ENCODE measurements at regions not wholly inside any gene's neighbourhood (a gene's known extent, or its start where the extent isn't known, plus 50 kb on each side); places are given as distances from the start of the nearest gene placed in this dataset.

DNA sequence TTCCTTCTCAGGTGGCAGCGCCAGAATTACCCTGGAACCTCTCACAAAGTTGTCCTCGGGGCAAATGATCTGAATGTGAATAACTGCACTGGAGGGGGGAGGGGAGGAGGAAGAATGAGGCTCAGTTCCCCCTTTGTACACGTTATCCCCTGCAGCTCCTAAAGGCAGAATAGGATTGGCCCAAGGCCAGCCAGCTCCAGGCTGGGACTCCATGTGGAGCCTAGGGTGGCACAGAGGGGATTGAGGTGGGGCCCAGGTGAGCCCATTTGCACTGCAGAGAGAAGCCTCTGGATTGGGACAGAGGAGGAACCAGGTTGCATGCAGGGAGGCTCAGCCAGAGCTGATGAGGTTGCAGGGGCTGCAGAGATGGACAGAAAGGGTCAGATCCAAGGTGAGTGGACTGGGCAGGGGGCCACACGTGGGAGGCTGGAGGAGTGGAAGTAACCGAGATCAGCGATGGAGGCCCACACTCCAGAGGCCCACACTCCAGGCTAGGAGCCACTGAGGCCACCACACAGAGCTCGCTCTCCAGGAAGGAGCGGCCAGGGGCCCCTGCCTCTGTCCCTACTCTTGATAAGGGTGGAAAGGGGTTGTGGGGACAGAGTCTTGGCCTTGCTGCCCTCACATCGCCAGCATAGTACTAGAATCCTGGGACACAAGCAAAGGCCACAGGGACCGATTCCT is 78.6 kb downstream of the RBFOX3 start:
- TF ChIP-seq GATA3 (IDR thresholded peaks at IDR 0.05; ENCODE audit: low read depth, low read length) (no peak), GATA2 (IDR thresholded peaks at IDR 0.05; ENCODE audit: low read depth, low read length) (no peak)

DNA sequence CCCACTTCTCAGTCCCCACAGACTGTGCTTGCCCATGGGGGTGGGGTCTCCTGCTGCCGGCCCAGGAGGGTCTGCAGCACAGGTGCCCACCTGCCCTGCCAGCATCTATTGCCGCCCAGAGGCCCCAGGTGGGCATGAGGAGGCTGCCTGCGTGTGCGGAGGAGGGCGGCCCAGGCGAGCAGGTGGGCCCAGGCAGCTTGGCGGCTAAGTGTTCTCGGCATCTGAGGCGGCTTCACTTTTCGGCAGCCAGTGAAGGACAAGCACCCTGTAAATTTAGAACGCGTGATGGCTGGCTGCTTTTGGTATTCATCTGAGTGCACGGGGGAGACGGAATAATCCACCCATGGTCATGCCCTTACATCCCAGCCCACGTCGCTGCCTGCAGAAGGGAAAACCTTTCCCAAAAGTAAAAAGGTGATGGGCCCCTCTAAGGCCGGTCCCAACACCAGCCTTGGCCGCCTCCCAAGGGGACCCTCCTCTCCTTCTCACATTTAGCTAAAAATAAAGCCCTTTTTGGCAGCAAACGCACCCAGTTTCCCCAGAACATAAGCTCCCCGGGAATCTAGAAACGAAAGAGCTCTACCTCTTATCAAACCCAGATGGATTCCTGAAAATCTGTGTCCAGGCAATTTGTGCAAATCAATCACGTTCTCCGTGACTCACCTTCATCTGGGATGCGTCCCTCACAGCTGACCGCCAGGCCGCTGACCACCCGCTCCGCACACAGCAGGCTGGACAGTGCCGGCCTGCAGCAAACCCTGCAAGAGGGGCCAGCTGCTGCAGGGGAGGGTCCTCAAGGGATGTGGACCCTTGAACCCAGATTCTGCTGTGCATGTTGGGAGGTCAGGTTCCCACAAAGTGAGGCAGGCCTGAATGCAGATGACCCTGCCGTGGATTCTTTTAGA is 79.4 kb downstream of the RBFOX3 start:
- TF ChIP-seq GATA3 (IDR thresholded peaks at IDR 0.05; ENCODE audit: low read depth, low read length): no peak

DNA sequence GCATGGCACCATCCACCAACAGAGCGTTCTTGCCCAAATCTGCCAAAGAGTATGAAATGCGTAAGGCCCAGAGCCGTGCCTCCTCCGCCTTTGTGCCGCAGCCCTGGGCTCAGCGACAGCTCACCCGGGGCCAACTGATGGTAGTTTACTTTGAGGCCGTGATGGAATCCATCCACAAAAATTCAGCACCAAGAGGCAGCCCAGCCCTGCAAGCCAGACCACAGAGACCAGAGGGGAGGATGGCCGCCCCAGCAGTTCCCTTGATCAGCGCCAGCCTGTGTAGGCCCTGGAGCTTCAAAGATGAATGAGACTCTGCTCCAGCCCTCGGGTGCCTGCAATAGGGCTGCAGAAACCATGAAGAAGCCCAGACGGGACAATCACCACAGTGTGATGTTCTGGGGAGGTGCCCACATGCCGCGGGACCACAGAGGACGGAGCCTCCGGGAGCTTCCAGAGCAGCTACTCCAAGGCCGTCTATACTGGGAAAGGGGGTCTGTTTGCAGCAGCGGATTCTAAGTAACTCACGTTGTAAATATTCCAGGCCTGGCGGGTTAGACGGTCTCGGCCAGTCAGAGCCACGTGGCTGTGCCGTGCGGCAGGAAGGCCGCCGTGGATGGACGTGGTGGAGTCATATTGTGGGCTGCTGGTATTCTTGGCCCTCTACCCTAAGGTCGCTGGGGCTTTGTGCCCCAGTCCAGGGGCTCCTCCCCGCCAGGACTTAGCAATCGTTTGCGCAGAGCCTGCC is 80.3 kb downstream of the RBFOX3 start:
- TF ChIP-seq GATA2 (IDR thresholded peaks at IDR 0.05; ENCODE audit: low read depth, low read length): no peak
- no peak for TF ChIP-seq GATA3 (IDR thresholded peaks at IDR 0.05; ENCODE audit: low read depth, low read length)

DNA sequence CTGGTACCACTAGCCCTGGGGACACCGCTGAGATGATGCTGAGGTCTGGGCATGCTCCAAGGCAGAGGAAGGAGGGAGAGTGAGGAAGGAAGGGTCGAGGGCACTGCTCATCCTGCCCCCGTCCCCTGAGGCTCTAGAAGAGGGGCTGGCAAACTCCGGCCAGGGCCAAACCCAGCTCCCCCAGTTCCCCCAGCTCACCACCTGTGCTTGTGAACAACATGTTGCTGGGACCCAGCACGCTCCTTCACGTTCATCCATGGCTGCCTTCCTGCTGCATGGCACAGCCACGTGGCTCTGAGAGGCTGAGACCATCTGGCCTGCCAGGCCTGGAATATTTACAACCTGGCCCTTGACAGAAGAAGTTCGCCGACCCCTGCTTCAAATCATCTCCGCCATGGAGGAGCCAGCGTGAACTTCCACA is 81.2 kb downstream of the RBFOX3 start:
- TF ChIP-seq GATA2 (IDR thresholded peaks at IDR 0.05; ENCODE audit: low read depth, low read length) (no peak), GATA3 (IDR thresholded peaks at IDR 0.05; ENCODE audit: low read depth, low read length) (no peak)

DNA sequence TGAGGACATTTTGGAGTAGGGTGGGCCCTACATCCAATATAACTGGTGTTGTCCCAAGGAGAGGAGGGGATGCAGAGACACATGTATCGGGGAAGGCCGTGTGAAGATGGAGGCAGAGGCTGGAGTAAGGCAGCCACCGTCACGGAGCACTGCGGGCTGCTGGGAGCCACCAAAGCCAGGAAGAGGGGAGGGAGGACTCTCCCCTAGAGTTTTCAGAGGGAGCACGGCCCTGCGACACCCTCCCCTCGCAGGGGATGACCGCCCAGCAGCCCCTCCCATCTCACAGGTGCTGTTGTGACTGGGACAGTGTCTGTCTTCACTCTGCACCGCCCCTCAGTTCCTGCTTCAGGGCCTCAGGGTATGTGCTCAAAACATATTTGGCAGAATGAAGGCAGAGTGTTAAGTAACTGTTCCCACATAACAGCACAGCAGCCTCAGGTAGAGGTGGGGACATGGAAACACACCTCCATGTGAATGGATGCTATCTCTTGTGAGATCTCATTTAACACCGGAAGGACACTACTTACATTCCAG is 82.2 kb downstream of the RBFOX3 start:
- TF ChIP-seq GATA2 (IDR thresholded peaks at IDR 0.05; ENCODE audit: low read depth, low read length) (no peak), GATA3 (IDR thresholded peaks at IDR 0.05; ENCODE audit: low read depth, low read length) (no peak)

DNA sequence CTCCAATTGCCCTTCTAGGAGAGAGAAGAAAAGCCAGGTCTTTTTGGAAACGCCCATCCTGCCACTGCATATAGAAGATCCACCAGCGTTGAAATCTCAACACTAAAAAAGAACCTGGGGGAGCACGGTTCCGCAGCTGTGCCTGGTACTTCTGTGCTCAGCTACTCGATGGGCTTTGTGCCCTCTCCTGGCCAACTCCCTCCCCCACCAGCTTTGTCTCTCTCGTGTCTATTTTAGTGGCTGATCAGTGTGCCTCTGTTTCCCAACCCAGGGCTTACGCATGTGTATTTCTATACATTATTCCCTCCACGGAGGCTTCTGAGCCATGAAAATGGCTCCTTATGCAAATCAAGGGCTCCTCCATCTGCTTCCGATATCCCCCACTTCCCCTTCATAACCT is 83.5 kb downstream of the RBFOX3 start:
- TF ChIP-seq GATA2 (IDR thresholded peaks at IDR 0.05; ENCODE audit: low read depth, low read length) (no peak), GATA3 (IDR thresholded peaks at IDR 0.05; ENCODE audit: low read depth, low read length) (no peak)

DNA sequence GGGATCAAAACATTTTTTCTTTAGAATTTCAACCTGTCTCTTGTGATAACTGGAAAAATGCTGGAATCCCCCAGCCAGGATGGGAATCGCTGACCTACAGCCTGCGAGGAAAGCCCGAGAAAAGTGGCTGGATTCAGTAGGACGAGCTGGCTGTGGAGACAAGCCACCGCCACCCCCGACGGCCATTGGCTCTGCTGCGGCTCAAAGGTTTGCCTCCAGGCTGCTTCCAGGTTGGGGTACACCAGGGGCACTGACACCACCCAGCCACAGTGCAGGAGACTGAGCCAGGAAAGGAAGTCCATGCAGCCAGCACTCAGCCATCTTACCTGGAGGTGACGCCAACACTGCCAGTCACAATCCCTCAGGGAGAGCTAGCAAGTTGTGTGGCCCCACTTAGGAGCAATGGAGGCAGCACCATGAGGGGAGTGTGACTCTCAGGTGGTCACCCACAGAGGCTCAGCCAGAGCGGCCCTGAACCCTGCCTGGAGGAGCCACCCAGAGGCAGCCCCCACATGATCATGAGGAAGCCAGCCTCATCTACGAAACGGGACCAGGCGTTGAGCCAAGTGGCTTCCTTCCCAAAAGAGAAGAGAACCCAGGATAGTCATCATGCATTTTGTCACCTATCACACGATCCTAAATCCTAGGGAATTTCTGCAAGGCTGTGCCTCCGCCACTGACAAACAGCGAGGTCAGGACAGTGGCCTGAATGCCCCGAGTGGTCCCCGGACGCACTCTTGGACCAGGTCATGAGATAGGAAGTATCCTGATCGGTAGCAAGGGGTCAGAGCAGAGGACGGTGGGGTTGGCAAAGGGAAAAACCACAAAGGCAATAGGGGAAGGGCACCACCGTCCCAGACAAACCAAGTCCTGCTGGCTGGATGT is 84.8 kb downstream of the RBFOX3 start:
- no peak for TF ChIP-seq GATA2 (IDR thresholded peaks at IDR 0.05; ENCODE audit: low read depth, low read length)
- no peak for TF ChIP-seq GATA3 (IDR thresholded peaks at IDR 0.05; ENCODE audit: low read depth, low read length)

DNA sequence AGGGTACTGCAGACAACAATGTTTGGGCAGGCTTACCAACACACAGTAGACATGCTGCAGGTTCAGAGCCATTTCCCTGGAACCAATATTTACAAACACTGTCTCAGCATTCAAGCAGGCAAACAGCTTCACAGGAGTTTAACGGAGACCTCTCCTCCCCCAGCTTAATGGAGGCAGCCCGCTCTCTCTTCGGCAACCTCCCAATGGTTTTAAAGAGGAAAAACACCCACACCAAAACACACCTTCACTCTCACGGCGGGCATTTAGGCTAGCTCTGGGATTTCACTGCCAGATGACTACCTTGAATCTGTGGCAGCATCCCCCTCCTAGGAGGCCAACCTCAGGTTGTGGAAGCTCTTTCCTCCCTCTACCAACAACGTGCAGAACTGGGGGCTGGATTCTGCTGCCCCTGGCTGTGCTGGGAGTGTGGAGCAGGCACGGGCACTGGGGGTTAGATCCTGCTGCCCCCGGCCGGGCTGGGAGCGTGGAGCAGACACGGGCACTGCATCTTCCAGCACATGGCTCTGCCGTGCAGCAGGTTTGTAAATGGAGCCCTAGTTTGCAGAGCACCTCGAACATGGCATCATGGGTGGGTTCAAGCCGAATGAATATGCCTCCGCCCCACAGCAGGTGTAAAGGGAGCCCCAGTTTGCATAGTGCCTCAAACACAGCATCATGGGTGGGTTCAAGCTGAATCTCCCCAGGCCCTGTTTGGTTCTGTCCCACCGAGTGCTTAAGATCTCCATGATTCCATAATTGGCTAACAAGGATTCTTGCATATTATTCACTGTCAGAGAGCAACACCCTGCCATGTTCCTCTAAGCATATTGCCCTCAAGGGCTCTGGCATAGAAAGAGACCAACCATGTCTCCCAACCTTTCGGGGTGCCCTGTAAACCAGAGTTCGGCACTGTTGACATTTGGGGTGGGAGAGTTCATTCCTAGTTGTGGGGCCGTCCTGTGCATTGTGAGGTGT is 86.4 kb downstream of the RBFOX3 start:
- no peak for TF ChIP-seq GATA3 (IDR thresholded peaks at IDR 0.05; ENCODE audit: low read depth, low read length)
- TF ChIP-seq GATA2 (IDR thresholded peaks at IDR 0.05; ENCODE audit: low read depth, low read length): no peak

DNA sequence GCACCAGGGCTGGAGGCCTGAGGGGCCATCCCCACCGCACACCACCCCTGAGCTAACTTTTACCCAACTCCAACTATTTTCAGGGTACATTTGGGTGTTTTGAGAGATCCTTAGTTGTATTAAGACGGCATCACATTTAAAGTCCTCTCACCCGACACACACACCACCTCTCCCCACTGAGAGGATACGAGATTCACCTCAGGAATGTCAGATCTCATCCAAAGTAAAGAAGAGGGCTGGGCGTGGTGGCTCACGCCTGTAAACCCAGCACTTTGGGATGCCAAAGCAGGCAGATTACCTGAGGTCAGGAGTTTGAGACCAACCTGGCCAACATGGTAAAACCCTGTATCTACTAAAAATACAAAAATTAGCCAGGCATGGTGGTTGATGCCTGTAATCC is 88.4 kb downstream of the RBFOX3 start:
- TF ChIP-seq GATA3 (IDR thresholded peaks at IDR 0.05; ENCODE audit: low read depth, low read length): no peak
- TF ChIP-seq GATA2 (IDR thresholded peaks at IDR 0.05; ENCODE audit: low read depth, low read length): no peak

DNA sequence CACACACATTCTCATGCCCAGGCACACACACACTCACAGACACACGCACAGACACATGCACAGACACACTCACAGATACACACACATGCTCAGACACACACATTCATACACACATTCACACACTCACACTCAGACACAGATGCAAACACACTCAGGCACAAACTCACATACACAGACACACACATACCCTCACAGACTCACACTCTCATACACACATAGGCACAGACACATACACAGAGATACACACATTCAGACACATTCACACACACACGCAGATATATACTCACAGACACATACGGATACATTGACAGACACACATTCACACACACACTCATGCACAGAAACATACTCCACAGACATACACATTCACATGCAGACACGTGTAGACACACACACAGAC is 89.6 kb downstream of the RBFOX3 start:
- TF ChIP-seq GATA3 (IDR thresholded peaks at IDR 0.05; ENCODE audit: low read depth, low read length) (no peak), GATA2 (IDR thresholded peaks at IDR 0.05; ENCODE audit: low read depth, low read length) (no peak)

DNA sequence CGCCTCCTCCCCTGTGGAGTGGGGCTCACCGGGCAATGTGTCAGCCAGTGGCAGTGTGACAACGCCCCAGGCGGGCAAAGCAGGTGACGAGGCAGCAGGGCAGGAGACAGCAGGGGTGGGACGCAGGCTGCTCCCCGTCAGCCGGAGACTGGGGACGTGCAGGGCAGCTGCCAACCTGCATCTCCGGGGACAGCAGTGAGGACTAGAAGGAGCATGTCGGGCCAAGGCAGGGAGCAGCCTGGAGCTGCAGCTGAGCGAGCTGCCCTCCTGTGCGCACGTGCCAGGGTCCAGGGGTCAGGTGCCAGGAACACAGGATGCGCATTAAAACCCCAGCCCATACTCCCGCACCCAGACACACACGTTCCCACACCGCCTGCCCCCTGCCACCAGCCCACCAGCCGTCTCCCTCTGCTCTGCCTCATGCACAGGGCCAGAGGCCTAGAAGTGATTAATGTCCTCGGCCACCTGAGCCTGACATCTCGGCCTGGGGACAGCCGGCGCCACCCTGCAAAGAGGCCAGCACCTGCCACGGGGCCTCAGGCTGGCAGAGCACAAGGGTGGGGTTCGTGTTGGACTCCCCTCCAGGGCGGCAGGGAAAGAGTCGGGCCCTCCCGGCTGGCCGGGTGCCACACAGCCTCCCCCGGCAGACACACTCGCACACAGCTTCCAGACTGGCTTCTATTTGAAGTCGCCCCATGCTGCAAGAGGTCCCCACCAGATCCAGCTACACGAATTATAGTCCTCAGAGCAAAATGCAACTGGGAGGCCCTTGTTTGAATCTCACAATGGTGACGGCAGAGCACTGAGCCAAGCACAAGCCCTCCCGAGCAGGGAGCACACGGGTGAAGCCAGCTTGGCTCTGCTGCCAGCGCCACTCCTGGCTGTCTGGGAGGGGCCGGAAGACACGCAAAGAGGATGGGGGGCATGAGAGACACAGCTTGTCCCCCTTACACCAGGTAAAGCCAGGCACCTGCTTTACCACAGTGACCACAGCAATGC is 90.4 kb downstream of the RBFOX3 start:
- TF ChIP-seq GATA3 (IDR thresholded peaks at IDR 0.05; ENCODE audit: low read depth, low read length) (no peak), GATA2 (IDR thresholded peaks at IDR 0.05; ENCODE audit: low read depth, low read length) (no peak; the same call in 1 of the 2 replicates)

Data from SH-SY5Y (cell line).